Panc1 (cell line): ENCODE measurements at regions not wholly inside any gene's neighbourhood (a gene's known extent, or its start where the extent isn't known, plus 50 kb on each side); places are given as distances from the start of the nearest gene placed in this dataset.

Experiments
- ATAC-seq: fragments of 200-7000 bp; cut with Tn5 transposase; 2 replicates; pipeline ENCODE4 v1.9.1; 2020; ENCODE audit warnings: mild to moderate bottlenecking, moderate library complexity
- BruUV-seq: library from RNA; stranded (reverse); fragments of 400-500 nt; replicated peaks from 2 replicates; lab custom pipeline; 2021; lab: Mats Ljungman, UMichigan
- CTCF ChIA-PET: fragments of 300-600 bp; sonication (Branson Sonifier 250); formaldehyde crosslinking; loops from one replicate; lab custom pipeline; 2022; ENCODE audit warnings: antibody characterized with exemption; lab: Charles Lee
- POLR2A ChIA-PET: fragments of 300-600 bp; sonication (Branson Sonifier 250); formaldehyde crosslinking; loops from one replicate; lab custom pipeline; 2022; ENCODE audit warnings: antibody characterized with exemption; lab: Charles Lee
- DNase-seq: peaks from one replicate; pipeline ENCODE4 v3.0.0-alpha.2; 2010; ENCODE audit warnings: low read depth, low spot score
- H3K27ac ChIP-seq: 2 replicates; pipeline ENCODE4 v1.5.1; 2011; ENCODE audit warnings: mild to moderate bottlenecking, low read length, inconsistent platforms
- H3K27me3 ChIP-seq: fragments of 200-500 bp; sonication (Bioruptor generic); 2 replicates; pipeline ENCODE4 v1.6.0; 2014; ENCODE audit warnings: low read length, inconsistent platforms; ENCODE audit not compliant: control insufficient read depth, insufficient read depth
- H3K36me3 ChIP-seq: fragments of 200-500 bp; sonication (Bioruptor generic); 2 replicates; pipeline ENCODE4 v1.5.1; 2014; ENCODE audit warnings: inconsistent platforms, mild to moderate bottlenecking, low read length, moderate library complexity; ENCODE audit not compliant: control insufficient read depth, insufficient read depth
- H3K4me1 ChIP-seq: 2 replicates; pipeline ENCODE4 v1.5.1; 2011; ENCODE audit warnings: inconsistent platforms, mild to moderate bottlenecking, low read length, moderate library complexity; ENCODE audit not compliant: control insufficient read depth, insufficient read depth
- H3K4me3 ChIP-seq, 2 experiments: 2 replicates each; pipeline ENCODE4 v1.5.1; 2011 to 2012; ENCODE audit warnings: low read depth in 2 of 2, low read length in 2 of 2, mild to moderate bottlenecking in 2 of 2, inconsistent platforms in 1 of 2, moderate library complexity in 1 of 2
- H3K9me3 ChIP-seq: fragments of 200-500 bp; sonication (Bioruptor generic); 2 replicates; pipeline ENCODE4 v1.5.1; 2014; ENCODE audit warnings: low read depth, mild to moderate bottlenecking, inconsistent platforms, low read length, moderate library complexity; ENCODE audit not compliant: control insufficient read depth, insufficient read depth
- CTCF ChIP-seq: fragments of 450-650 bp; IDR thresholded peaks from 2 replicates; pipeline ENCODE4 v1.5.1; 2017; ENCODE audit warnings: mild to moderate bottlenecking
- POLR2AphosphoS5 ChIP-seq: IDR thresholded peaks from 2 replicates; pipeline ENCODE4 v1.6.1; 2012; ENCODE audit warnings: mild to moderate bottlenecking, low read depth, low read length, moderate library complexity
- REST ChIP-seq, 2 experiments: IDR thresholded peaks; 2 replicates each; pipeline ENCODE4 v1.6.1; 2011 to 2012; ENCODE audit warnings: low read depth in 2 of 2, control low read depth in 1 of 2, low read length in 1 of 2, mild to moderate bottlenecking in 1 of 2, moderate library complexity in 1 of 2; ENCODE audit not compliant: insufficient read depth in 1 of 2
- SIN3A ChIP-seq: IDR thresholded peaks from 2 replicates; pipeline ENCODE4 v1.6.1; 2012; ENCODE audit warnings: low read depth, mild to moderate bottlenecking, low read length, moderate library complexity, borderline replicate concordance; ENCODE audit not compliant: insufficient read depth
- TCF7L2 ChIP-seq: IDR thresholded peaks from 2 replicates; pipeline ENCODE4 v1.6.1; 2011; ENCODE audit warnings: mild to moderate bottlenecking, low read depth, low read length, inconsistent platforms
- in situ Hi-C: cut with HindIII; loops from 2 replicates; pipeline ENCODE4 v1.10.0; 2016; ENCODE audit warnings: low sequenced_read_pairs, low pct_unique_long_range_greater_than_20kb
- intact Hi-C: fragments of 100-400 bp; cut with micrococcal nuclease; formaldehyde crosslinking; loops from one replicate; pipeline ENCODE4 v1.10.0; 2022; ENCODE audit not compliant: unreplicated experiment

- CTCF ChIA-PET = no interaction called here
- no peaks in the 10 kb centered on the region for H3K9me3 ChIP-seq
Measured at GRCh38 chr14:62097072-62097471, 334.9 kb downstream of the SNAPC1 start.

GRCh38 chr14:62097824-62098223 is 335.6 kb downstream of the SNAPC1 start:
- no peaks in the 10 kb centered on the region for H3K4me1 ChIP-seq
- no peak overlapping the region for H3K4me3 ChIP-seq
- no peaks in the 10 kb centered on the region for H3K27me3 ChIP-seq
- no peak overlapping the region for H3K27ac ChIP-seq
- ATAC-seq = no peak
- ChIA-PET POLR2A (no interaction called here), CTCF (no interaction called here)
- in situ Hi-C loops = no loop called here
- DNase-seq = no peak
- BruUV-seq = no TSS peak
- no peaks in the 10 kb centered on the region for H3K9me3 ChIP-seq
- no peaks in the 10 kb centered on the region for H3K36me3 ChIP-seq
- intact Hi-C loops = no loop called here
- TF ChIP-seq POLR2AphosphoS5 (no peak), TCF7L2 (no peak), REST (IDR thresholded peaks at IDR 0.05; ENCODE audit: insufficient read depth in 1 of 2, low read depth in 2 of 2, low read length in 1 of 2) (no peak), CTCF (no peak), SIN3A (no peak)

More at GRCh38 chr14:62097072-62097471, 334.9 kb downstream of the SNAPC1 start:
- Histone ChIP-seq H3K4me3 (no peak overlapping the region), H3K4me1 (no peaks in the 10 kb centered on the region), H3K27me3 (no peaks in the 10 kb centered on the region), H3K27ac (no peak overlapping the region), H3K36me3 (no peaks in the 10 kb centered on the region)
- in situ Hi-C loops = no loop called here
- no TSS peak for BruUV-seq
- POLR2A ChIA-PET = no interaction called here
- DNase-seq (no peak), ATAC-seq (no peak)
- TF ChIP-seq REST (IDR thresholded peaks at IDR 0.05; ENCODE audit: insufficient read depth in 1 of 2, low read depth in 2 of 2, low read length in 1 of 2) (no peak), CTCF (no peak), POLR2AphosphoS5 (no peak), TCF7L2 (no peak), SIN3A (no peak)
- intact Hi-C loops = no loop called here
